ENCODE measurements at regions not wholly inside any gene's neighbourhood (a gene's known extent, or its start where the extent isn't known, plus 50 kb on each side); places are given as distances from the start of the nearest gene placed in this dataset.

DNA sequence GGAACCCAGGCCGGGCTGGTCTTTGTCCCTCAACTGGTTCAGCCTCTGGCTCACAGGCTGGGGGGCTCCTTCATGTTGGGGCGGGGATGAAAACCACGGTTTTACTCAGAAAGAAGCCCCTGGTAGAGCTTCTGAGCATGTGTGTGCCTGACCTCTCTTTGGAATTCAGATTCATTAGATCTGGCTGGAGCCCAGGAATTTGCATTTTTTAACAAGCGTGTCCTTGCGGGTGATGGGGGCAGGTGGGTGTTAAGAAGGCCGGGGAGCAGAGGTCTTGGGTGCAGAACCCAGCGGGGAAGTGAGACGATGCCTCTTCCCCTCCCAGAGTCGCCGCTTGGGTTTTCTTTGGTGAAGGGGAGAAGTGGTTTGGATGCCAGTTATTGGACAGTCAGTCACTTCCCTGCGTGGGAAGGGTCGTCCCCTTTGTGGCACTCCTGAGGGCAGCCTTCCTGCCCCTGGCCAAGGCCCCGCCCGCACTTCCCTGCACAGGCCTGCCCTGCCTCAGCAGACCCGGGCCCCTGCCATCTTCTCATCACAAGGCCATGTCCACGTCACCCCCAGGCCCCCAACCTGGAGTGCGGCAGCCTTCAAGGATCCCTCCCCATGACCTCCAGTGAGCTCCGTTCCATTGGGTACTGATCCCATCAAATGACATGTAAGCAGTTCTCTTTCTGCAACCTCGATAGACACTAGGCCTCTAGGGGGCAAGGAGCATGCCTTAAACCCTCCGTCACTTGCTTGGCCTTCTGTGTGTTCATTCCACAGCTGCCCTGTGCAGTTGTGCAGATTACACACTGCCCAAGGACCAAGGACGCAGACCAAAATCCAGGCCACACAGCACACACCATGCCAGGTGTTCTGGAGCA, 177.7 kb upstream of the CIBAR2 start:
- FAIRE-seq, result no peak
- DNase-seq (ENCODE audit: insufficient read length, low spot score), result no peak
- TF ChIP-seq POU2F2 (IDR thresholded peaks at IDR 0.05; ENCODE audit: low read depth, low read length) (no peak), PAX5 (IDR thresholded peaks at IDR 0.05; ENCODE audit: insufficient read depth, low read length, severe bottlenecking) (no peak), POLR2A (IDR thresholded peaks at IDR 0.05; ENCODE audit: low read depth, low read length) (no peak), SPI1 (IDR thresholded peaks at IDR 0.05; ENCODE audit: low read depth, low read length) (no peak), POLR2AphosphoS5 (IDR thresholded peaks at IDR 0.05; ENCODE audit: low read depth, low read length) (no peak), TAF1 (IDR thresholded peaks at IDR 0.05; ENCODE audit: low read depth, low read length) (no peak)

DNA sequence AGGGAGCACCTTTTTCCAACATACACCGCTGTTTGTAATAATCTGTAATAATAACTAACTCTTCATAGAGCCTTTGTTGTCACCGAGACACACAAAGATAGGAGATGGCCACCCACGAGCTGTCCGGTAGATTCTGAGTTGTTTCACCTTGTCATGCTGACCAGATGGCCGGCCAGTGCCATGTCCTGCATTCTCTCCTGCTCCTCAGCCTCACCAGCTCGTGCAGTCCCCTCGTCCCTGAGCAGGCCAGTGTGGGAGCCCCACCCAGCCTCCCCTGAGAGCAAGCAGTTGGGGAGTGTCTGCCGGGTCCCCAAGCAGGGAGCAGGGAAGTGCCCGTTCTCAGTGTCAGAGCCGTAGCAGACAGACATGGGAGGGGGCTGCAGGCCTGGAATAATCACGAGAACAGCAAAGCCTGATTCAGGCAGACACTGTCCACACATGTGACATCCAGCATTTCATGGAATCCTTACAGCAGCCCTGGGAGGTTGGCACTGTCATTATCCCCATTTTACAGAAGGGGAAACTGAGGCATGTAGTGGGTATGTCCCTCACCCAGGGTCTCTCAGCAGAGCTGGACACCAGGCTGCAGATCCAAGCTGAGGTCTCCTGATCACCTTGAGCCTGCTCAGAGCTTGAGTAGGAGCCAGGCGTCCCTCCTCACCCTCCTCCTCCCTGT, 178.5 kb upstream of the CIBAR2 start:
- no peak for FAIRE-seq
- no peak for DNase-seq (ENCODE audit: insufficient read length, low spot score)
- no peak for TF ChIP-seq POLR2A (IDR thresholded peaks at IDR 0.05; ENCODE audit: low read depth, low read length)
- TF ChIP-seq PAX5 (IDR thresholded peaks at IDR 0.05; ENCODE audit: insufficient read depth, low read length, severe bottlenecking), result no peak
- no peak for TF ChIP-seq SPI1 (IDR thresholded peaks at IDR 0.05; ENCODE audit: low read depth, low read length)
- no peak for TF ChIP-seq POLR2AphosphoS5 (IDR thresholded peaks at IDR 0.05; ENCODE audit: low read depth, low read length)
- no peak for TF ChIP-seq POU2F2 (IDR thresholded peaks at IDR 0.05; ENCODE audit: low read depth, low read length)
- no peak for TF ChIP-seq TAF1 (IDR thresholded peaks at IDR 0.05; ENCODE audit: low read depth, low read length)

DNA sequence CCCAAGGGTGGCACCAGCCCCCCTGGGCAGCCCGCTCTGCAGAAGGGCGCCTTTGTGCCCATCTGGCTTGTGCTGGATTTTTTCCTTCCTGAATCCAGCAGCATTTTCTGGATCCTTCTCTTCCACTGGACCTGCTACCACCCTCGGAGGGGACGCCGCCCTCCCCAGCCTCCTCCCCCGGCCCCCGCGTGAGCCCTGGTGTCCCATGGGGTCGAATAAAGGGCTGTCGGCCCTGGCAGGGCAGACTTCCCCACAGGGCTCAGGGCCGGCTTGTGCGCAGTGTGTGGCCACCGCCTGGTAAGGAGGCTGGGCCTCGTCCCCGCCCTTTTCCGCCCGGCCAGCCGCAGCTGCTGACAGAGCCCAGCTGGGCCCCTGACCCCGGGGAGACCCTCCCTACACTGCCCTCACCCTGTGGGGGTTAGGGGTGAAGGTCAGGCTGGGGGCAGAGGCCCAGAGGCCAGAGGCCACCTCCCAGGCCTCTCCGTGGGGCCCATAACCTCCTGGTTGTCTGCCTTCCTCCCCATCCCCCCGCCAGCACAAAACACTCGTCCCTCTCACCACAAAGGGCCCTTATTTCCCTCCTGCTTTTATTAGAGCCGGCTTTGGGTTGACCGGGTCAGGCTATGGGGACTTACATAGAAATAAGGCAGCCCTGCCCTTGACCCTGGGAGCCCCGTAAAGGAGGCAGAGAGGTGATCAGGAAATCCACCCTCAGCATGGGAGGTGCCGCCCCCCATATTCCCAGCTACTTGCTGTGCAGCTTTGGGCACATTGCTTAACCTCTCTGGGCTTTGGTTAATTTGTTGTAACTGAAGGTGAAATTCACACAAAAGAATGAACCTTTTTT, 179.3 kb upstream of the CIBAR2 start:
- DNase-seq (ENCODE audit: insufficient read length, low spot score), result no peak
- no peak for TF ChIP-seq POLR2AphosphoS5 (IDR thresholded peaks at IDR 0.05; ENCODE audit: low read depth, low read length)
- no peak for TF ChIP-seq POLR2A (IDR thresholded peaks at IDR 0.05; ENCODE audit: low read depth, low read length)
- no peak for TF ChIP-seq SPI1 (IDR thresholded peaks at IDR 0.05; ENCODE audit: low read depth, low read length)
- TF ChIP-seq PAX5 (IDR thresholded peaks at IDR 0.05; ENCODE audit: insufficient read depth, low read length, severe bottlenecking), result no peak
- TF ChIP-seq TAF1 (IDR thresholded peaks at IDR 0.05; ENCODE audit: low read depth, low read length), result no peak
- TF ChIP-seq POU2F2 (IDR thresholded peaks at IDR 0.05; ENCODE audit: low read depth, low read length), result no peak
- no peak for FAIRE-seq

- TF ChIP-seq SPI1 (IDR thresholded peaks at IDR 0.05; ENCODE audit: low read depth, low read length), result no peak
- DNase-seq (ENCODE audit: insufficient read length, low spot score) (no peak), FAIRE-seq (no peak)
These were observed 181.2 kb upstream of the CIBAR2 start for GRCh38 chr16:85293458-85293857.

- TF ChIP-seq POU2F2 (IDR thresholded peaks at IDR 0.05; ENCODE audit: low read depth, low read length) (no peak), TAF1 (IDR thresholded peaks at IDR 0.05; ENCODE audit: low read depth, low read length) (no peak), PAX5 (IDR thresholded peaks at IDR 0.05; ENCODE audit: insufficient read depth, low read length, severe bottlenecking) (no peak), POLR2A (IDR thresholded peaks at IDR 0.05; ENCODE audit: low read depth, low read length) (no peak), SPI1 (IDR thresholded peaks at IDR 0.05; ENCODE audit: low read depth, low read length) (no peak), POLR2AphosphoS5 (IDR thresholded peaks at IDR 0.05; ENCODE audit: low read depth, low read length) (no peak)
- no peak for FAIRE-seq
- DNase-seq (ENCODE audit: insufficient read length, low spot score), result no peak
These were observed 181.8 kb upstream of the CIBAR2 start for GRCh38 chr16:85293904-85294642.

- TF ChIP-seq SPI1 (IDR thresholded peaks at IDR 0.05; ENCODE audit: low read depth, low read length) (no peak), POLR2A (IDR thresholded peaks at IDR 0.05; ENCODE audit: low read depth, low read length) (no peak), TAF1 (IDR thresholded peaks at IDR 0.05; ENCODE audit: low read depth, low read length) (no peak), POU2F2 (IDR thresholded peaks at IDR 0.05; ENCODE audit: low read depth, low read length) (no peak), POLR2AphosphoS5 (IDR thresholded peaks at IDR 0.05; ENCODE audit: low read depth, low read length) (no peak), PAX5 (IDR thresholded peaks at IDR 0.05; ENCODE audit: insufficient read depth, low read length, severe bottlenecking) (no peak)
- no peak for FAIRE-seq
- DNase-seq (ENCODE audit: insufficient read length, low spot score), result no peak
These were observed 182.7 kb upstream of the CIBAR2 start for GRCh38 chr16:85294810-85295508.

DNA sequence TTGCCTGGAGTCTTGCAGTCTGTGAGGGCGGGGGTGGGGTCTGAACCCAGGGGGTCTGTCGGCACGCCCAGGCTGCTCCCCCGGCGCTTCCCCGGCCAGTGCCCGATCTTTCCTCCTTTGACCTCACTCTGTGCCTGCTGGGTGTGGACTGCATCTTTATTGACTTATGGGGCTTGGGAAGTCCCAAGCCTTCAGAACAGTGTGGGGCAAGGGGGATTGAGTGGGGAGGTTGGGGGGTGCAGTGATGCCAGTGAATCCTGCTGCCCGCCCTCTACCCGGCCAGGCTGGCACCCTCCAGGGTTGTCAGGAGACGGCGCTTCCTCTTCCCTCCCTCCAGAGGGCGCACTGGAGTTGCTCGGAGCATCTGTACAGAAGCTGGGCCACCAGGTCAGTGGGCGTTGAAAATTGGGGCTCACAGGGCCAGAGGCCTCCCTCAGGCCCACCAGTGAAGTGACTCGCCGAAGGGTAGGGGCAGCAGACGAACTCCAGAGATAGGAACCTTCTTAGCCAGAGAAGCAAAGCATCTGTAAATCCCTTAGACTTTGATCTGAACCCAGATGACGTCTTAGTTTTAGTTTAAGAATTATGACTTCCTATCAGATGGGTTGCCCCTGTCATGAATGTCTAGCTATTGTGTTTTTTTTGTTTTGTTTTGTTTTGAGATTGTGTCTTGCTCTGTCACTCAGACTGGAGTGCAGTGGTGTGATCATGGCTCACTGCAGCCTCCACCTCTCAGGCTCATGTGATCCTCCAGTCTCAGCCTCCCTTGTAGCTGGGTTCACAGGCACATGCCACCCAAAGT, 184.8 kb upstream of the CIBAR2 start:
- FAIRE-seq, result peak; percentile 31

More for the DNA sequence above, 184.8 kb upstream of the CIBAR2 start:
- TF ChIP-seq SPI1 (IDR thresholded peaks at IDR 0.05; ENCODE audit: low read depth, low read length), result no peak
- TF ChIP-seq POLR2AphosphoS5 (IDR thresholded peaks at IDR 0.05; ENCODE audit: low read depth, low read length), result no peak
- TF ChIP-seq POU2F2 (IDR thresholded peaks at IDR 0.05; ENCODE audit: low read depth, low read length), result no peak
- TF ChIP-seq PAX5 (IDR thresholded peaks at IDR 0.05; ENCODE audit: insufficient read depth, low read length, severe bottlenecking), result no peak
- no peak for TF ChIP-seq POLR2A (IDR thresholded peaks at IDR 0.05; ENCODE audit: low read depth, low read length)
- TF ChIP-seq TAF1 (IDR thresholded peaks at IDR 0.05; ENCODE audit: low read depth, low read length), result no peak
- DNase-seq (ENCODE audit: insufficient read length, low spot score), result peak; percentile 63

Data from GM12891 (cell line).